GM12864 (cell line): ENCODE measurements at regions not wholly inside any gene's neighbourhood (a gene's known extent, or its start where the extent isn't known, plus 50 kb on each side); places are given as distances from the start of the nearest gene placed in this dataset.

ENCODE experiments used
- DNase-seq: peaks from one replicate; pipeline ENCODE4 v3.0.0-alpha.2; 2011; ENCODE audit warnings: low read depth
- H3K4me3 ChIP-seq: 2 replicates; pipeline ENCODE4 v1.5.1; 2011; ENCODE audit warnings: mild to moderate bottlenecking, low read depth, low read length, control low read depth
- CTCF ChIP-seq: IDR thresholded peaks from 2 replicates; pipeline ENCODE4 v1.5.1; 2011; ENCODE audit warnings: low read depth, mild to moderate bottlenecking, moderate library complexity, low read length, control low read depth, inconsistent platforms; ENCODE audit errors: missing control alignments

GRCh38 chr11:25357133-25357532 lies 860.3 kb downstream of the LUZP2 start:
- DNase-seq: no peak
- no peak for TF ChIP-seq CTCF
- H3K4me3 ChIP-seq: no peak overlapping the region

- DNase-seq: no peak
- TF ChIP-seq CTCF: no peak
- no peak overlapping the region for H3K4me3 ChIP-seq
Measured at GRCh38 chr11:25377466-25377865, 880.6 kb downstream of the LUZP2 start.

- TF ChIP-seq CTCF: no peak
- H3K4me3 ChIP-seq: no peak overlapping the region
- no peak for DNase-seq
Measured at GRCh38 chr11:25396847-25397246, 900.0 kb downstream of the LUZP2 start.

GRCh38 chr11:25408146-25408545 lies 911.3 kb downstream of the LUZP2 start:
- H3K4me3 ChIP-seq: no peak overlapping the region
- TF ChIP-seq CTCF: no peak
- DNase-seq: no peak

- H3K4me3 ChIP-seq: no peak overlapping the region
- no peak for DNase-seq
- TF ChIP-seq CTCF: no peak
Measured at GRCh38 chr11:25415793-25416192, 916.1 kb upstream of the ANO3 start.

GRCh38 chr11:25423436-25424199 lies 908.3 kb upstream of the ANO3 start:
- no peak overlapping the region for H3K4me3 ChIP-seq
- DNase-seq: no peak
- no peak for TF ChIP-seq CTCF

- DNase-seq: no peak
- H3K4me3 ChIP-seq: no peak overlapping the region
- TF ChIP-seq CTCF: no peak
Measured at GRCh38 chr11:25432376-25432775, 899.6 kb upstream of the ANO3 start.
